AG09319 (cell line): ENCODE measurements at regions not wholly inside any gene's neighbourhood (a gene's known extent, or its start where the extent isn't known, plus 50 kb on each side); places are given as distances from the start of the nearest gene placed in this dataset.

Experiments used
- DNase-seq: peaks from one replicate; pipeline ENCODE4 v3.0.0-alpha.2; 2010; ENCODE audit warnings: low read depth; ENCODE audit errors: extremely low read depth
- CTCF ChIP-seq: IDR thresholded peaks from 2 replicates; pipeline ENCODE4 v1.5.1; 2011; ENCODE audit warnings: low read depth, mild to moderate bottlenecking, inconsistent platforms, low read length, moderate library complexity

- no peak for DNase-seq
- no peak for TF ChIP-seq CTCF
Measured at GRCh38 chr2:221705185-221705877, 133.2 kb upstream of the EPHA4 start.

GRCh38 chr2:221704442-221704841 is 132.3 kb upstream of the EPHA4 start:
- DNase-seq: no peak
- TF ChIP-seq CTCF: no peak

DNA sequence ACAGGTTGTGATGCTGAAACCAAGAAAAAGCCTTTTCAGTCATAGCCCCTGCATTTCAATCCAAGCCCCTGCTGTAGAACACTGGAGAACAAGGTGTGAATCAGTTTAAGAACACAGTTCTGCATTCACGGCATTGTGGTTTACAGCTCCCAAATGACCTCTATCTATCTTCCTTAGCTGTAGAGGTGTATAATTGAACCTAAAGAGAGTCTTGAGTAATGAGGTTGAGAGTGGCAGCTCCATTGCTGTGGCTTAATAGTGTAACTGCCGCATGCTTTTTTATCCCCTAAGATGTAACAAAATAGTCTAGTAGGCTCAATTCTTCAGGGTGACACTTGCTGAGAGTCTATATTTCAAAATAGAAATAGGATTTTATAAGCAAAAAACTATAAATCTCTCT is 121.3 kb upstream of the EPHA4 start:
- no peak for TF ChIP-seq CTCF
- no peak for DNase-seq

- no peak for TF ChIP-seq CTCF
- DNase-seq: no peak
Measured at GRCh38 chr2:221691571-221691970, 119.5 kb upstream of the EPHA4 start.

GRCh38 chr2:221689140-221689539 is 117.0 kb upstream of the EPHA4 start:
- DNase-seq: no peak
- TF ChIP-seq CTCF: no peak

- no peak for DNase-seq
- TF ChIP-seq CTCF: no peak
Measured at GRCh38 chr2:221680548-221680947, 108.4 kb upstream of the EPHA4 start.

DNA sequence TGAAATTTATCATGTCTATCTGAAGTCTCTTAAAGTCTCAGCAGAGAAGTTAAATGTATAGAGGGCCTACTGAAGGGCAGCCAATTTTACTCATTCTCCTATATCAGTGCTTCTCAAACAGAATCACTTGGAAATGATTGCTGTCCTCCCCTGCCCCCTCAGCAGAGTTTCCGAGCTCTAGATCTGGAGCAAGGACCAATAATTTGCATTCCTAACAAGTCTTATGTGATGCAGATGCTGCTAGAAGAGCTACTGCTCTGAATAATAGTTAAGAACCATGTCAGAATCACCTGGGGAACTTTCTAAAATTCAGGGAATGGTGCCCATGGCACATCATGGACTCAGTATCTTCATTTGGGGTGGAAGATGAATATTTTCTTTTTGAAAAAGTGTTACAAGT is 105.6 kb upstream of the EPHA4 start:
- no peak for TF ChIP-seq CTCF

More for the DNA sequence above, 105.6 kb upstream of the EPHA4 start:
- no peak for DNase-seq
